Fibroblast of villous mesenchyme (primary cell): ENCODE measurements at regions not wholly inside any gene's neighbourhood (a gene's known extent, or its start where the extent isn't known, plus 50 kb on each side); places are given as distances from the start of the nearest gene placed in this dataset.
"Not testable (repeated sequence)": the region's sequence is repeated elsewhere in the genome, so short reads cannot be mapped to it uniquely, and the experiment has no call there.

Experiments
- DNase-seq: peaks from one replicate; pipeline ENCODE4 v3.0.0-alpha.2; 2010; ENCODE audit warnings: low read depth
- H3K4me3 ChIP-seq: 2 replicates; pipeline ENCODE4 v1.5.1; 2011; ENCODE audit warnings: low read depth, mild to moderate bottlenecking, low read length
- CTCF ChIP-seq: IDR thresholded peaks from 2 replicates; pipeline ENCODE4 v1.5.1; 2012; ENCODE audit warnings: low read depth, mild to moderate bottlenecking, low read length; ENCODE audit not compliant: insufficient read depth

DNA sequence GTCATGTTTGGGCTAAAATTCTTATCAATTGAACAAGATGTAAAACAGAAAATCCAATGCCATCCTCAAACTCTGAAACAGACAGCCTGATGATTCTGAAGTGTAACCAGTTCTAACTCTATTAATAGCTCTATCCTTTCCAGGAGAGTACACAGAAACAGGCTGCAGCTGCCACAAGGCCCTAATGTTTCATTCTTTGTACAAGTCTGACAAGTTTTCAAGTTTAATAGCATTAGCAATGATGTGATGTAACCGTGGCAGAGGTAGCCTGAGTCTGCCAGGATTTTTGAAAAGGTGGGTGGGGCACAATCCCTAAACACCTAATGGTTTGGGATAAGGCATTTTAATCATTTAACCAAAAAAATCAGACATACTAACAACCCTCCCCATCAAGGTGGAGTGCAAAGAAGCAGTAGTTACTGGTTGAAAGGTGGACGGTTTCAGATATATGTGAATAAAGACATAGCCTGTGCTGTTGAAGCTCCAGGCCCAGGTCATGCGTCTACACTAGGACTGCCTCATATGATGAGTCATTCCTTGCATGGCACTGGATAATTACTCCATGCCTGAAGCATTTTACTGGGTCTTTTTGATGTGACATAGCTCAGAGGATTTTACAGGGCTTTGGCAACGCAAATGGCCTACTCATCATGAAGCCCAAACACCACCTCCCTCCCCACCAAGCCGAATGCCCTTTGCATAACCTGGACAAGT is 145.1 kb upstream of the GRIP1 start:
- DNase-seq, result no peak
- no peak for TF ChIP-seq CTCF

GRCh38 chr12:66825921-66826320 is 147.0 kb upstream of the GRIP1 start:
- H3K4me3 ChIP-seq, DNase-seq: not testable (repeated sequence)

More for the DNA sequence above, 145.1 kb upstream of the GRIP1 start:
- no peak overlapping the region for H3K4me3 ChIP-seq

DNA sequence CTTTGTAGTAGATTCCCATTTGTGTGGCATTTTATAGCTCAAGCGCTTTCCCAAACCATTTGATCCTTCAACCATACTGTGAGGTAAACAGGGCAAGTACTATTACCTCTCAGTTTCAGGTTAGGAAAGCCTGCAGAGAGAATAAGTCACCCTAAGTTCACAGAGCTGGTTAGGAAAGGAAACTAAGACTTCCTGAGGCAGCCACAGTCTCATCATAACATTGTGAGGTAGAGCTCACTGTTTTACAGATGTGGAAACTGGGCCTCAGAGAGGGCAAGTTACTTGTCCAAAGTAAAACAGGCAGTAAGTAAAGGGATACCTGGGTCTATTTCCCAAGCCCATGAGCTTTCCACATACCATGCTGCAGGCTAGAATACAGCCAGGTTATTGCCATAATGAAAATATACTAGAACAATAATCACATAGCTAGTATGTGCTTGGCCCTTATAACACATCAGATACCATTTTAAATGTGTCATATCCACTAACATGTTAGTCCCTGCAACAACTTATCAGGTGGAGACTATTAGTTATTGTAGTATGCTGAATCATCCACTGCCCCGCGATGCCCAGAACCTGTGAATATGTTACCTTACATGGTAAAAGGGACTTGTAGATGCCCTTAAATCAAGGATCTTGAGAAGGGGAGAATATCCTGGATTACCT is 150.9 kb upstream of the GRIP1 start:
- no peak for DNase-seq
- H3K4me3 ChIP-seq, result no peak overlapping the region
- TF ChIP-seq CTCF, result no peak

DNA sequence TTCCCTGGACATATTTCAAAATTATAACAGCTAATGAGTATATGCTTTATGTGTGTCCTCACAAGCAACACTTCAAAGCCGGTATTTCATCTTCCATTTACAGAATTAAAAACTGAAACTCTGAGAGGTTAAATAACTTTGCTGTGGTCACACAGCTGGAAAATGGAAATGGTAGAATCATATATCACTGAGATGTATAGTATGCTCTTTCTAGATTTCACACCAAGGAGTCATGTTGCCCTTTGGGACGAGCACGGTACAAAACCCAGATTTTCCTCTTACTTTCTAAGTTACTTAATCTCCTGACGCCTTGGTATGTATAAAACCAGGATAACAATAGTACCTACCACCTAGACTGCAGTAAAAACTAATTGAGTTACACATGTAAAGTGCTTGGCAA is 152.6 kb upstream of the GRIP1 start:
- DNase-seq, result no peak
- H3K4me3 ChIP-seq, result no peak overlapping the region
- no peak for TF ChIP-seq CTCF

GRCh38 chr12:66832997-66833396 is 154.1 kb upstream of the GRIP1 start:
- no peak overlapping the region for H3K4me3 ChIP-seq
- DNase-seq, result no peak
- TF ChIP-seq CTCF, result no peak

- TF ChIP-seq CTCF, result no peak
- DNase-seq, result no peak
- H3K4me3 ChIP-seq, result no peak overlapping the region
These were observed 157.9 kb upstream of the GRIP1 start for GRCh38 chr12:66836623-66837310.

DNA sequence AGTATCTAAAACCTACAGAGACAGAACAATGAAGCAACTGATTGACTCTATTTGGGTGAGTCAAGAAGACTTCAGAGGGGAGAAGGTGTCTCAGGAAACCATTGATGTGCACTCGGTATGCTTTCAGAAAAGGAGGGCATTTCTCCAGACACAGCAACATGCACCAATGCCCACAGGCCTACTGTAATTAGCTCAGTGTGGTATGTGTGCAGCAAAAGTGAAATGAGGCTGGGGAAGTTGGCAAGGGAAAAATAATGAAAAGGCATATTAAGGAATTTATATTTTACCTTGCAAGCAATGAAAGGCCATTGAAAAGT is 158.4 kb upstream of the GRIP1 start:
- TF ChIP-seq CTCF, result no peak
- H3K4me3 ChIP-seq, result no peak overlapping the region

More for the DNA sequence above, 158.4 kb upstream of the GRIP1 start:
- DNase-seq, result no peak
